OCI-LY3 (cell line): ENCODE measurements at regions not wholly inside any gene's neighbourhood (a gene's known extent, or its start where the extent isn't known, plus 50 kb on each side); places are given as distances from the start of the nearest gene placed in this dataset.

Source experiments
- H2AFZ ChIP-seq: fragments of 200-600, 300-600 bp; shearing (Covaris generic); 2 replicates; pipeline ENCODE4 v1.6.0; 2014; ENCODE audit warnings: antibody characterized with exemption, low read depth, low read length
- H3K27ac ChIP-seq: fragments of 200-600, 300-600 bp; sonication (generic); 2 replicates; pipeline ENCODE4 v1.5.1; 2014; ENCODE audit warnings: mild to moderate bottlenecking, low read length, moderate library complexity, mixed read lengths
- H3K27me3 ChIP-seq: fragments of 200-600, 300-600 bp; sonication (generic); 2 replicates; pipeline ENCODE4 v1.6.1; 2014; ENCODE audit warnings: low read depth, low read length, mixed read lengths
- H3K36me3 ChIP-seq: fragments of 200-600, 300-600 bp; sonication (generic); replicated peaks from 2 replicates; pipeline ENCODE3; 2014; ENCODE audit warnings: low read depth, low read length, mixed read lengths
- H3K4me1 ChIP-seq: fragments of 300-600, 200-600 bp; sonication (generic); 2 replicates; pipeline ENCODE4 v1.6.1; 2014; ENCODE audit warnings: low read length, mixed read lengths
- H3K4me2 ChIP-seq: fragments of 200-600, 300-600 bp; sonication (generic); 2 replicates; pipeline ENCODE4 v1.6.1; 2014; ENCODE audit warnings: low read length, mixed read lengths
- H3K4me3 ChIP-seq: fragments of 300-600, 200-600 bp; sonication (generic); 2 replicates; pipeline ENCODE4 v1.5.1; 2014; ENCODE audit warnings: antibody characterized with exemption, mild to moderate bottlenecking, low read length, moderate library complexity
- H3K79me2 ChIP-seq: fragments of 300-600, 200-600 bp; shearing (Covaris generic); 2 replicates; pipeline ENCODE4 v1.6.1; 2014; ENCODE audit warnings: mild to moderate bottlenecking, low read length, mixed read lengths
- H3K9ac ChIP-seq: fragments of 300-600, 200-600 bp; shearing (Covaris generic); 2 replicates; pipeline ENCODE4 v1.6.0; 2014; ENCODE audit warnings: mild to moderate bottlenecking, low read length, moderate library complexity
- H3K9me3 ChIP-seq: fragments of 200-600, 300-600 bp; shearing (Covaris generic); 2 replicates; pipeline ENCODE4 v1.6.1; 2014; ENCODE audit warnings: low read length, mixed read lengths; ENCODE audit not compliant: insufficient read depth
- H4K20me1 ChIP-seq: fragments of 200-600, 300-600 bp; sonication (generic); 2 replicates; pipeline ENCODE4 v1.6.1; 2016; ENCODE audit warnings: low read length, mixed read lengths; ENCODE audit not compliant: insufficient read depth
- CTCF ChIP-seq: fragments of 200-600, 300-600 bp; sonication (generic); IDR thresholded peaks from 2 replicates; pipeline ENCODE4 v1.5.1; 2014; ENCODE audit warnings: antibody characterized with exemption, low read length, low read depth
- EZH2phosphoT487 ChIP-seq: fragments of 200-600 bp; shearing (Covaris generic); IDR thresholded peaks from 2 replicates; pipeline ENCODE4 v1.6.1; 2018; ENCODE audit warnings: antibody characterized with exemption, mixed run types, low read depth

DNA sequence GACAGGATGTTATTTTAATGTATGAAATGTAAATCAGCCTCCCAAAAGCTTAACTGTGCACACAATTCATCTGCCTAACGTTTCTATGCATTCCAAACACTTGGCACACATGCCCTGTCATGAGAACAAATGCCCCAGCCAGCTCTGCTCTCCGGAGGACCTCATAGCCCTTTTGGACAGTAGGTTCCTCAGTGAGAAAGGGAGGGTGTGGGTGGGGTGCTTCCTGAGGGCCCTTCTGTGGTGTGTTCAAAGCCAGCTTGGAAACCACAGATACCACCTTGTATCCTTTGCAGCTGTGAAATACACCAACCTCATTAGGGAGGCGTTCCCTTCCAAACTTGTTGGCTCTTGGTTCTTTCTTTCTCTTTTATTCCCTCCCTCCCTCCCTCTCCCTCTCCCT is 102.2 kb upstream of the ASB18 start:
- Histone ChIP-seq H3K27me3 (no peaks in the 10 kb centered on the region), H3K9ac (no peak overlapping the region), H2AFZ (no peak overlapping the region), H3K79me2 (no peaks in the 10 kb centered on the region), H3K4me1 (no peaks in the 10 kb centered on the region), H3K27ac (no peak overlapping the region), H4K20me1 (no peaks in the 10 kb centered on the region), H3K36me3 (no peaks in the 10 kb centered on the region), H3K9me3 (no peaks in the 10 kb centered on the region), H3K4me2 (no peak overlapping the region), H3K4me3 (no peak overlapping the region)
- TF ChIP-seq EZH2phosphoT487, result no peak
- TF ChIP-seq CTCF, result no peak

DNA sequence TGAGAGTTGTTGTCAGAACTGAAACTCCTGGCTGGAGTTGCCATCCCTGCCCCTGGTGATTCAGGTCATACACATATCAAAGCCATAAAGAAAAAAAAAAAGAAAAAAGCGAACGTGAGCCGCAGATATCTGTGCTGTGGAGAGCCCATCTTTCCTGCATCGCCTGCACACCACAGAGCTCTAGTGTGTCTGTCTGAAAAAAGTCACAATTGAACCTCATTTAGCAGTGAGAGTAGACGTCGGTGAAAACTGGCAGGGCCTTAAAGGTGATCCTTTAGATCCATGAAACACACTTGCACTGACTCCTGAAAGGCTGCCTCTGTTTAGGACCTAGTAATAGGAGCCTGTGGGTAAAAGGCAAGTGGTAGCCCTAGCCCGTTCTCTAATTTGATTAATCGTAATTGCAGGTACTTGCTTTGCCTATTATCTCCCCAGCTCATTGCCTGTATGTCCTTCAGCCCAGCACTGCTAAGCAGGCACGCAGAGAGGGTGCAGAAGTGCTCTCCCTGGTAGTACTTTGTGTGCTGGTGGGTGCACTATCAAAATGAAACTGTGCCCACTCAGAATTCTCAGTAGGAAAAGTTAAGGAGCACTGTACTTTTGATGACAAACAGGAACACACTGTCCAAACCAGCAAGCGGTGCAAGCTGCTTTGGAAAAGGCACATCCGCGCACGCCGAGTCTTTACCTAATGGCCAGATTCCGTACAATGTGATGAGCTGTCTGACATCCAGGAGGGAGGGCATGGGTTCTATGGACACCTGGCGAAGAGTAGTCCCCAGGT is 103.5 kb upstream of the ASB18 start:
- Histone ChIP-seq H3K4me3 (no peak overlapping the region), H3K36me3 (no peaks in the 10 kb centered on the region), H3K27ac (no peak overlapping the region), H3K4me2 (no peak overlapping the region), H3K79me2 (no peaks in the 10 kb centered on the region), H3K9ac (no peak overlapping the region), H3K4me1 (no peaks in the 10 kb centered on the region), H4K20me1 (no peaks in the 10 kb centered on the region), H3K27me3 (no peaks in the 10 kb centered on the region), H3K9me3 (no peaks in the 10 kb centered on the region), H2AFZ (no peak overlapping the region)
- no peak for TF ChIP-seq EZH2phosphoT487
- TF ChIP-seq CTCF, result no peak

- no peaks in the 10 kb centered on the region for H3K9me3 ChIP-seq
- no peak overlapping the region for H3K27ac ChIP-seq
- TF ChIP-seq EZH2phosphoT487 (no peak), CTCF (no peak)
- H3K4me3 ChIP-seq, result no peak overlapping the region
- no peak overlapping the region for H3K4me2 ChIP-seq
- H2AFZ ChIP-seq, result no peak overlapping the region
- H4K20me1 ChIP-seq, result no peaks in the 10 kb centered on the region
- H3K27me3 ChIP-seq, result no peaks in the 10 kb centered on the region
- H3K36me3 ChIP-seq, result no peaks in the 10 kb centered on the region
- no peaks in the 10 kb centered on the region for H3K4me1 ChIP-seq
- no peak overlapping the region for H3K9ac ChIP-seq
- no peaks in the 10 kb centered on the region for H3K79me2 ChIP-seq
Observed at GRCh38 chr2:236369661-236370062, 105.5 kb upstream of the ASB18 start.

- no peak overlapping the region for H3K9ac ChIP-seq
- no peak for TF ChIP-seq EZH2phosphoT487
- no peak for TF ChIP-seq CTCF
- no peaks in the 10 kb centered on the region for H3K9me3 ChIP-seq
- no peaks in the 10 kb centered on the region for H3K27me3 ChIP-seq
- no peak overlapping the region for H2AFZ ChIP-seq
- no peak overlapping the region for H3K4me3 ChIP-seq
- no peaks in the 10 kb centered on the region for H3K4me1 ChIP-seq
- H3K36me3 ChIP-seq, result no peaks in the 10 kb centered on the region
- H3K4me2 ChIP-seq, result no peak overlapping the region
- no peaks in the 10 kb centered on the region for H4K20me1 ChIP-seq
- no peaks in the 10 kb centered on the region for H3K79me2 ChIP-seq
- no peak overlapping the region for H3K27ac ChIP-seq
Observed at GRCh38 chr2:236370847-236371409, 106.7 kb upstream of the ASB18 start.
